GM23248 (cell line): ENCODE measurements at regions not wholly inside any gene's neighbourhood (a gene's known extent, or its start where the extent isn't known, plus 50 kb on each side); places are given as distances from the start of the nearest gene placed in this dataset.

Experiments used
- DNase-seq: peaks from one replicate; pipeline ENCODE4 v3.0.0-alpha.2; 2015
- H2AFZ ChIP-seq: fragments of 200-600 bp; sonication (generic); 2 replicates; pipeline ENCODE4 v1.6.1; 2016; ENCODE audit warnings: antibody characterized with exemption
- H3F3A ChIP-seq: fragments of 200-600 bp; sonication (generic); 2 replicates; pipeline ENCODE4 v1.6.1; 2016; ENCODE audit warnings: mild to moderate bottlenecking, antibody characterized with exemption, mixed run types; ENCODE audit not compliant: insufficient read depth
- H3K27ac ChIP-seq: fragments of 200-600 bp; sonication (generic); 2 replicates; pipeline ENCODE4 v1.5.1; 2016; ENCODE audit warnings: mild to moderate bottlenecking
- H3K27me3 ChIP-seq: fragments of 200-600 bp; sonication (generic); replicated peaks from 2 replicates; pipeline ENCODE4 v1.6.1; 2016; ENCODE audit warnings: mild to moderate bottlenecking; ENCODE audit not compliant: insufficient read depth
- H3K36me3 ChIP-seq: fragments of 200-600 bp; sonication (generic); 2 replicates; pipeline ENCODE4 v1.6.1; 2016; ENCODE audit warnings: low read depth, mild to moderate bottlenecking
- H3K4me1 ChIP-seq: fragments of 200-600 bp; sonication (generic); 2 replicates; pipeline ENCODE4 v1.6.1; 2016; ENCODE audit warnings: mild to moderate bottlenecking; ENCODE audit not compliant: insufficient read depth
- H3K4me2 ChIP-seq: fragments of 200-600 bp; sonication (generic); one replicate; pipeline ENCODE4 v1.6.1; 2016; ENCODE audit warnings: mild to moderate bottlenecking; ENCODE audit not compliant: unreplicated experiment
- H3K4me3 ChIP-seq: fragments of 200-600 bp; sonication (generic); 2 replicates; pipeline ENCODE4 v1.5.1; 2016; ENCODE audit warnings: mild to moderate bottlenecking
- H3K79me2 ChIP-seq: fragments of 200-600 bp; sonication (generic); 2 replicates; pipeline ENCODE4 v1.6.1; 2016; ENCODE audit warnings: mild to moderate bottlenecking; ENCODE audit not compliant: insufficient read depth
- H3K9ac ChIP-seq: fragments of 200-600 bp; sonication (generic); 2 replicates; pipeline ENCODE4 v1.6.1; 2016; ENCODE audit warnings: mild to moderate bottlenecking
- H3K9me2 ChIP-seq: fragments of 200-600 bp; sonication (generic); 2 replicates; pipeline ENCODE4 v1.6.1; 2016; ENCODE audit warnings: mixed run types, mild to moderate bottlenecking, moderate library complexity; ENCODE audit not compliant: insufficient read depth
- H3K9me3 ChIP-seq: fragments of 200-600 bp; sonication (generic); one replicate; pipeline ENCODE4 v1.6.1; 2017; ENCODE audit warnings: low read depth
- H4K20me1 ChIP-seq: fragments of 200-600 bp; sonication (generic); 2 replicates; pipeline ENCODE4 v1.6.0; 2016; ENCODE audit not compliant: insufficient read depth
- EZH2 ChIP-seq: fragments of 200-600 bp; sonication (generic); IDR thresholded peaks from 2 replicates; pipeline ENCODE4 v1.6.1; 2018; ENCODE audit warnings: antibody characterized with exemption, mild to moderate bottlenecking; ENCODE audit not compliant: insufficient read depth, poor library complexity, severe bottlenecking
- EZH2phosphoT487 ChIP-seq: fragments of 200-600 bp; sonication (generic); IDR thresholded peaks from 2 replicates; pipeline ENCODE4 v1.6.1; 2018; ENCODE audit warnings: antibody characterized with exemption, moderate library complexity, mild to moderate bottlenecking, low read depth; ENCODE audit not compliant: insufficient read depth
- WGBS, 2 experiments: methylation state at CpG; one replicate each; pipeline ENCODE4 v1.1.6; 2015 to 2017; ENCODE audit warnings: low lambda C conversion rate in 2 of 2, low coverage in 1 of 2; ENCODE audit errors: missing lambda C conversion rate in 2 of 2; 5-methylcytosine and 5-hydroxymethylcytosine counted together
- in situ Hi-C: fragments of 300-500 bp; cut with MboI; formaldehyde crosslinking; loops from 2 replicates; pipeline ENCODE4 v1.15.0; 2020

GRCh38 chr5:111645303-111645838, 111.6 kb downstream of the NREP start:
- no peak overlapping the region for H3K4me3 ChIP-seq

DNA sequence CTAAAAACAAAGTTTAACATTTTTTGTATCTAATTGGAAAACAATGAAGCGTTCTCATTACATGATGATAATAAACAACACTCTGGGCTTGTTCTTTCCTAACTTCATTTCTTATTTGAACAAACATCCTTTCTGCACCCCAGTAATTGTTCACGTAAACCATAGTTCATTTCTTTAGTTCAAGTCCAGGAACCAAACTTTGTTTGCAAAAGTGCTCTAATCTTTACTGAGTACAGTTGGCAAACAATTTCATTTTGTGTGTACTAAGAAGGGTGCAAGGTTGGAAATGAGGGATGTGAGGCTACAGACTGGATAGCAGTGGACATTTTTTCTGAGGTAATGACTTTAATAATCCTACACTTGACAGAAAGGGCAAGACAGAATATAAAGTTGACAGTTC, 113.5 kb downstream of the NREP start:
- Histone ChIP-seq H2AFZ (no peak overlapping the region), H3K36me3 (no peaks in the 10 kb centered on the region), H3F3A (peaks cover 25% of the 10 kb centered on the region), H3K4me1 (peaks cover 18% of the 10 kb centered on the region), H4K20me1 (no peaks in the 10 kb centered on the region), H3K4me2 (no peak overlapping the region), H3K9ac (no peak overlapping the region), H3K79me2 (no peaks in the 10 kb centered on the region), H3K27ac (no peak overlapping the region), H3K9me2 (no peaks in the 10 kb centered on the region), H3K4me3 (no peak overlapping the region), H3K9me3 (no peaks in the 10 kb centered on the region), H3K27me3 (no peaks in the 10 kb centered on the region; the same call in 1 of the 2 replicates)
- in situ Hi-C loops: no loop called here
- no peak for TF ChIP-seq EZH2
- TF ChIP-seq EZH2phosphoT487: no peak
- no peak for DNase-seq
- WGBS, 2 experiments: 97 to 98% methylated on average over 2 of the region's 2 CpGs

More at GRCh38 chr5:111645303-111645838, 111.6 kb downstream of the NREP start:
- no peak overlapping the region for H2AFZ ChIP-seq
- H3K9me3 ChIP-seq: no peaks in the 10 kb centered on the region
- H3K4me1 ChIP-seq: peaks cover 18% of the 10 kb centered on the region
- H3F3A ChIP-seq: peaks cover 24% of the 10 kb centered on the region
- no peaks in the 10 kb centered on the region; the same call in 1 of the 2 replicates for H3K27me3 ChIP-seq
- H3K27ac ChIP-seq: no peak overlapping the region
- no peak overlapping the region for H3K4me2 ChIP-seq
- H3K36me3 ChIP-seq: no peaks in the 10 kb centered on the region
- WGBS, 2 experiments: 73 to 77% methylated on average over 6 of the region's 6 CpGs
- no peaks in the 10 kb centered on the region for H3K9me2 ChIP-seq
- DNase-seq: no peak
- H3K79me2 ChIP-seq: no peaks in the 10 kb centered on the region
- TF ChIP-seq EZH2 (no peak), EZH2phosphoT487 (no peak)
- H4K20me1 ChIP-seq: no peaks in the 10 kb centered on the region
- H3K9ac ChIP-seq: no peak overlapping the region
- in situ Hi-C loops: no loop called here

DNA sequence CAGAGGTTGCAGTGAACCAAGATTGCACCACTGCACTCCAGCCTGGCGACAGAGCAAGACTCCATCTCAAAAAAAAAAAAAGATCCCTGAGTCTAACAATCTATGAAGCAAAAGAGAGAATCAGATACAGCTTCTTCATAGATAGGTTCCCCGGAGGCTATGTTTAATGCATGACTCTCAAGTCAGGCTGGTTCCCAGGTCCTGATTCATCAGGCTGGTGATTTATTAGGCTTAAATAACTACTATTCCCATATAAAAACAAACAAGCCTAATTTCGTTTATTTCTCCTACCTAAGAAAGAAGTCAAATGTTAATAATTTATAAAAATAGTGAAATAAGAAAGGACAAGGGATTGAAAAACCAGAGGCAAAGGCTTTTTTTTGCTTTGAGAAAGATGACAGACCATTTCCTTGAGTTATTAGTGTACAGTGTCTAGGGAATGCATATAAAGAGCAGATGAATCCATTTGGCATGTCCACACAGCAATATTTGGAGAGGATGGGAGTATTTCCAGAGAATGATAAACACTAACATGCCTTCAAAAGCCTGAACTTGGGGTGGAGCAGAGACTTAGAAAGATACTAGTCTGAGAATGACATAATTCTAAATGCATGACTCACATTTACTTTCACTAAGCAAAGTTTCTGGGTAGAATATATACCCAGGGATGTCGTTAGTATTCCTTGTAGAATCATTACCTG, 115.3 kb downstream of the NREP start:
- 13 to 19% methylated on average over 4 of the region's 4 CpGs for WGBS, 2 experiments
- TF ChIP-seq EZH2 (no peak), EZH2phosphoT487 (0 out of 2 replicates have a peak, but pooled peaks have one; percentile 55)
- Histone ChIP-seq H3K4me3 (0 out of 2 replicates have a peak overlapping the region, but pooled peaks have one; percentile 26), H3K27me3 (no peaks in the 10 kb centered on the region; the same call in 1 of the 2 replicates), H4K20me1 (no peaks in the 10 kb centered on the region), H3K4me2 (peak overlapping the region; percentile 62), H3F3A (peaks cover 25% of the 10 kb centered on the region), H3K4me1 (peaks cover 18% of the 10 kb centered on the region), H3K27ac (peak overlapping the region; percentile 78), H2AFZ (no peak overlapping the region), H3K79me2 (no peaks in the 10 kb centered on the region), H3K36me3 (no peaks in the 10 kb centered on the region), H3K9me2 (no peaks in the 10 kb centered on the region), H3K9ac (no peak overlapping the region), H3K9me3 (no peaks in the 10 kb centered on the region)
- in situ Hi-C loops: no loop called here
- peak; percentile 93 for DNase-seq

DNA sequence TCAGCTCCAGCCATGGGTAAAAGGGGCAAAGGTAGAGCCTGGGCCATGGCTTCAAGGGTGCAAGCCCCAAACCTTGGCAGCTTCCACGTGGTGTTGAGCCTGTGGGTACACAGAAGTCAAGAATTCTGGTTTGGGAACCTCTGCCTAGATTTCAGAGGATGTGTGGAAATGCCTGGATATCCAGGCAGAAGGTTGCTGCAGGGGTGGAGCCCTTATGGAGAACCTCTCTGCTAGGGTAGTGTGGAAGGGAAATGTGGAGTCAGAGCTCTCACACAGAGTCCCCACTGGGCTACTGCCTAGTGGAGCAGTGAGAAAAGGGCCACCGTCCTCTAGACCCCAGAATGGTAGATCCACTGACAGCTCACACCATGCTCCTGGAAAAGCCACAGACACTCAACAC, 117.1 kb downstream of the NREP start:
- H3F3A ChIP-seq: peaks cover 25% of the 10 kb centered on the region
- H2AFZ ChIP-seq: no peak overlapping the region
- H3K4me2 ChIP-seq: no peak overlapping the region
- no peaks in the 10 kb centered on the region for H4K20me1 ChIP-seq
- in situ Hi-C loops: no loop called here
- H3K9me3 ChIP-seq: no peaks in the 10 kb centered on the region
- peaks cover 21% of the 10 kb centered on the region for H3K4me1 ChIP-seq
- H3K27ac ChIP-seq: no peak overlapping the region
- no peaks in the 10 kb centered on the region for H3K36me3 ChIP-seq
- DNase-seq: no peak
- no peaks in the 10 kb centered on the region for H3K79me2 ChIP-seq
- no peak overlapping the region for H3K9ac ChIP-seq
- H3K4me3 ChIP-seq: no peak overlapping the region
- no peaks in the 10 kb centered on the region for H3K9me2 ChIP-seq
- TF ChIP-seq EZH2phosphoT487 (no peak), EZH2 (no peak)
- H3K27me3 ChIP-seq: no peaks in the 10 kb centered on the region; the same call in 1 of the 2 replicates
- WGBS, 2 experiments: 46 to 50% methylated on average over 2 of the region's 2 CpGs
